Adrenal gland (tissue), 5 donors: ENCODE measurements at regions not wholly inside any gene's neighbourhood (a gene's known extent, or its start where the extent isn't known, plus 50 kb on each side); places are given as distances from the start of the nearest gene placed in this dataset.

ENCODE experiments used
- CTCF ChIP-seq, 6 experiments: fragments of 450-650 bp in 4 of 6; fragments of 200-600 bp in 2 of 6; sonication (generic) in 1 of 6; IDR thresholded peaks; 1 replicate in 5 of 6; 2 replicates in 1 of 6; pipeline versions ENCODE4 v1.5.1 to v1.8.0; 2016 to 2021; ENCODE audit warnings: antibody characterized with exemption in 6 of 6, mild to moderate bottlenecking in 2 of 6, moderate library complexity in 1 of 6
- POLR2A ChIP-seq, 2 donors: fragments of 450-650 bp; IDR thresholded peaks; one replicate each; pipeline ENCODE4 v1.6.1; 2017; ENCODE audit warnings: antibody characterized with exemption in 2 of 2, mild to moderate bottlenecking in 2 of 2, moderate library complexity in 1 of 2
- donor health status: DM: no; HTN: no; CAD: no.

- TF ChIP-seq CTCF (IDR thresholded peaks at IDR 0.05) = no peak
- no peak for TF ChIP-seq POLR2A (IDR thresholded peaks at IDR 0.05)
Measured at GRCh38 chr10:3919709-3920308, 134.8 kb upstream of the KLF6 start.
